HG02840 (cell line): ENCODE measurements at regions not wholly inside any gene's neighbourhood (a gene's known extent, or its start where the extent isn't known, plus 50 kb on each side); places are given as distances from the start of the nearest gene placed in this dataset.

Experiments used
- ATAC-seq: cut with Tn5 transposase; IDR thresholded peaks from one replicate; pipeline ENCODE4 v1.9.1; 2021; ENCODE audit warnings: mild to moderate bottlenecking, moderate library complexity, moderate number of reproducible peaks; ENCODE audit not compliant: unreplicated experiment, low FRiP score

DNA sequence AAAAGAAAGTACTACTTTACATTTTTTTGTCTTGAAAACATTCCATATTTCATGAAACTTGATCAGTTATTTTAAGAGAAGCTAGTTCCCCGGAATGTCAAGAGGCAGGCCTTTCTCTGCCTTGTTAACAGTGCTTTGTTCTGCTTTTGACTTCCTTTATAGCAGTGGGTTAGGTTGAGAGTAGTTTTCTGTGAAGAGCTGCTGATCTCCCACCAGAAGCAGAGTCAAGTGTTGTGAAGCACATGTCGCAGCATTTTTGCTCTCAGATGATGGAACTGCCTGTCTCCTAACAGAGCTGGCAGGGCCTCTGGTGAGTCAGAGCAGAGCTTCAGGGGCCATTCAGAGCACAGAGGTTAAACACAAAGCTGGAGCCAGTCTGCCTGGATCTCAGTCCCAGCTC is 871.8 kb downstream of the SLC4A3 start:
- no peak for ATAC-seq

DNA sequence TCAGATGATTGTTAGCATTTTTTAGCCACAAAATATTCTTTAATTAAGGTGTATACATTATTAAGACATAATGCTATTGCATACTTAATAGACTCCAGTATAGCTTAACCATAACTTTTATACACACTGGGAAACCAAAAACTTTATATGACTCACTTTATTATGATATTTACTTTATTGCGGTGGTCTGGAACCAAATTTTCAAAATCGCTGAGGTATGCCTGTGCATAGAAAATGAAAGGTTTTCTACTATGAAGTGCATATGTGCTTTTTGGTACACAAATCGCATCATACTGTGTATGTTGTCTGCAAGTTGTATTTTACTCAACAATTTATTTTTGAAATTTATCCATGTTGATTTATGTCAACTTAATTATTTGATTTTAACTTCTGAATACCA is 875.1 kb downstream of the SLC4A3 start:
- no peak for ATAC-seq

DNA sequence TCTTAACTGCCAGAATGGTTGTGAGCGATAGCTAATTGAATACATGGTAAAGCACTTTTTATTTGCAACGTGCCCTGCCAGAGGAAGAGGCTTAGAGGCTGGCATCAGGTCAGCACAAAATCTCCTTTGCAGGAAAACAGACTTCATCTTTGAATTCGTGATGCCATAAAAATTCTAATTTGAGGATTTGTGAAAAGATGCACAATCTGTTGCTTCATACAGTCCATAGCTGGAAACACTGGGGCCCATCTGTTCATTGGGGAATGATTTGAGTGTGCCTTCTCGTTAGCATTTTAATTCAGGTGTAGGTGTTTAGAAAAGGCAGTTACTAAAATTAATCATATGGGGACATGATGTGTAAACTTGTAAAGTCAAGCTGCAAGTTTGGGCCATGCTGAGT is 876.0 kb downstream of the SLC4A3 start:
- no peak for ATAC-seq

DNA sequence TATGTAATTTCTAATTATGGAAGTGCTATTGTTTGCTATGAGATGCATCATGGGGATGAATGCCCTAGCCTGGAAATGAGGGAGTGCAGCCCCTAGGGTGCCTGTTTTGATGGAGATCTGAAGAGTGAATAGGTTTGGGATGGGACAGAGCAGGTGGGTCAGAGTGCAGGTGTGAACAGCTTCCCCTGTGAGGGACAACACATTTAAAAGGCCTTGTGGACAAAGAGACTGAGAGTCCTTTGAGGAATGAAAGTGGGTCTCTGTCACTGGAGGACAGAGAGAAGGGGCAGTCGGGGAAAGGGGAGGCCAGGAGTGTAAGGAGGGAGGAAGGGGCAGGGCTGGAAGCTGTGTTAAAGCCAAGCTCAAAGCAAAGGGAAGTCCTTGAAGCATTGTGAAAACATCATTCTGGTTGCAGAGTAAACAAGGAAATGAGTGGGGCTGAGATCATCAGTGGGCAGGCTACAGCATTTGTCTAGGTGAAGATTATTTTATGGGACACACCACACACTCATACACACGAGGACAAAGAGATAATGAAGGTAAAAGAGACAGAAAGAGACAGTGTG is 877.6 kb downstream of the SLC4A3 start:
- no peak for ATAC-seq

DNA sequence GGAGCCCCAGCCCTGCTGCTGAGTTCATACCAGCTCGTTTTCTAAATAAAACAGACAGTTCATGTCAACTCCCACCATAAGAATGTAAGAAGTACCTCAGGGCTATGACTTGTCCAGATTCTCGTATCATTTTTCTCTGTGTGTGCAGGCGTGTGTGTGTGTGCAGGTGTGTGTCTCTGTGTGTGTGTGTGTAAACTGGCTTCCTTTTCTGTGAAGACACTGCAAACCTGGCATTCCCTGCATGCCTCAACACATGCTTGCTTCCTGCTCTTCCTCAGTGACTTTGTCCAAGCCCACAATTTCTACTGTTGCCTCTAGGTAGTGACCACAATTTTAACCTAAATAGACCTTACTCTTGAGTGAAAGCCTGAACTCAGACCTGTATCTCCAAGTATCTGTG is 879.0 kb downstream of the SLC4A3 start:
- ATAC-seq, result no peak

DNA sequence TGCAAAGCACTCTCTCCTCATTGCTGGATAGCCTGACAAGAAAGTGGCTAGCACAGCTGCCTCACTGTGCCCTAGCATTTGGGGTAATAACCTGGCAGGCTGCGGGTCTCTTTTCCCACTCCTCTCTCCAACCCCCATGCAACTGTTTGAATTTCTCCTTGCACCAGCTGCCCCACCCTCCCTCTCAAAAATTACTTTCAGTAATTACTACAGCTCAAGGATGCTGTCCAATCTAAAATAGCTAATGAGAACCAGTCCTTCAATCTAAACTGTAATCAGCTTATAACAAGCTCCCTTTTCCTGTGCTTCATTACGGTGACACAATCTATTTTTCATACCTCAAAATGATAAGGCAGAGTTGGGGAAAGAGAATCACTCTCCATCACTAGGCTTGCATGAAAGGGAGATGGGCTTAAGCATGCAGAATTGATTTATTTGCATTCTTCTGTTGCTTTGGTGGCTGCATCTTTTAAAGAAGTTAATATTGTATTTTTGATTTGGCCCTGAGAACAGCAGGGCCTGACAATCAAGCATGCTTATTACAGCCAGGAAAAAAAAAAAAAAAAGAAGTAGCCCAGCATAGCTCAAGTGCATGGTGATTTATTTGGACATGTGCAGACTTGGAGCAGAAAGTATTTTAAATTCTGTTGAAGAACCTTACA is 881.8 kb downstream of the SLC4A3 start:
- no peak for ATAC-seq

DNA sequence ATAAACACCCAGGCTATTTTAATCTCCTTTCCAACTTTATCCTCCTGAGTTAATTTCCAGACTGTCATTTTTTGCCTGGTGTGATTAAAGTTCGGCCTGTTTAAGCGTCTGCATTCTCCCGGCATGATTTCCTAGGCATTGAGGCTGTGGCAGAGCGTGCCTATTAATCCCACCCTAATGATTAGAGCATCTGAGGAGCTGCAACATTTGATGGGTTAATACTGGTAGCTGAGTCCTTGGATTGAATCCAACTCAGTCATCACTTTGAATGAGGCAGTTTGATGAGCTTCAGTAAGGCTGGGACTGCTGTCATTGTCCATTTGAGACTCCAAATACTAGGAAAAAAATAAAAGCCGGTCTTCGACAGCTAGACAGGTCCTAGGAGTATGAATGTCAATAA is 882.5 kb downstream of the SLC4A3 start:
- ATAC-seq, result no peak

DNA sequence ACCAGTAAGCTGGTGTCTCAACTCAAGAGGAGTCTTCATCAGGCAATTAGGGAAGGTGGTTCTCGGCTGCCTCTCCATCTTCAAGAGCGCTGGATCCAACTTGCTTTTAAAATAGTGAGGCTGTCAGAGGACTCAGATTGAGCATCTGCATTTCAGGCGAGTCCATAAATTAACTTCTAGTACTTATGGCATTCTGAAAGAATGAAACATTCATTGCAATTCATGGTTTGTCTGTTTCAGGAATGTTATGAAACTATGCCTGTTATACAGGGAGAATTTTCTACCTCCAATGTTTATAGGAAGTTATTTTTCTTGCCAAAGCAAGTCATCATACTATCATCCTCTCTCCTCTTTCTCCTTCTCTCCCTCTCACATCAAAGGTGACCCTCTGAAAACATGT is 883.2 kb downstream of the SLC4A3 start:
- no peak for ATAC-seq

DNA sequence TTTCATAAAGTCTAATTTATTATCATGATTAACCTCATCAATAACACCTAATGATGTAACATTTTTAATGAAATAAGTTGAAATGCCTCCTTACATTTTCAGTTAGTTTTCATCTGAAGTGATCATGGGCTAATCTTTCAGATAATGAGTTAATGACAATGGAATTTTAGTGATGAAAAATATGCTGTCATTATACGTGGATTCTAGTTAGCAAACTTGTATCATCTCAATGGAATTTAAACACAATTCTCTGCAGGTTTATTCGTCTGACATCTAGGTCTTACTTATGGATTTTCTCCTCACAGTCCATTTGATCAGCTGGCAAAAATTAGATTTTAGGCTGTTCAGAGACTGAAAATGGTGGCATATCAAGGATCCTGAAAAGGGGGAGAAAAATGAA is 885.0 kb downstream of the SLC4A3 start:
- no peak for ATAC-seq

DNA sequence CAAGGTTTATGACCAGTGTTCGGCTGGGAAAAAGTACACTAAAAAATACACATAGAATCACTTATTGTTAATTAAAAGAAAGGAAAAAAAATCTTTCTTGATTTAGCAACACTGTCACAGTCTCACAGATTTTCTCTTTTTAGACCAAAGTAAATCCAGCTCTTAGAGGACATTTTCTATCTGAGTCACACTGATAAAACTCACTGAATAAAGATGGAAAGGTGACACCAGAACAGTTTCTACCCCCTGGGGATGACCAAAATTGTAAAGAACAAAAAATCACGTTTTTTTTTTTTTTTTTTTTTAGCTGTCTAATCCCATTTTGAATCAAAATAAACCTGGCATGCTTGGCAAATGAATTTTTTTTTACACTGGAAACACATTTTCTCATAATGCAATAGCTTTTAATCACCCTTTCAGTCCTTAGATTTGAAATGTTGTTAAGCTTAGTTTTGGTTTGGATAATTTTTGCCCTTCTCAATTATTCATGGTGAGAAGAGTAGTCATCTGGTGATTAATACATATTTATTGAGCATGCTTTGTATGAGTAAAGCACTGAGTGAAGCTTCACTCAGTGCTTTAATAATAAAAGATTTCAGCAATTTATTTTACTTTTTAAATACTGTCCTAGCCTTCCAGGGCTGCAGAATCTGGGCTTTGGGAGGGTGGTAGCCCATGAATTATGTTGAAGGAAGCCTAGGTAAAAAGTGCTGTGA is 886.3 kb downstream of the SLC4A3 start:
- ATAC-seq, result no peak

DNA sequence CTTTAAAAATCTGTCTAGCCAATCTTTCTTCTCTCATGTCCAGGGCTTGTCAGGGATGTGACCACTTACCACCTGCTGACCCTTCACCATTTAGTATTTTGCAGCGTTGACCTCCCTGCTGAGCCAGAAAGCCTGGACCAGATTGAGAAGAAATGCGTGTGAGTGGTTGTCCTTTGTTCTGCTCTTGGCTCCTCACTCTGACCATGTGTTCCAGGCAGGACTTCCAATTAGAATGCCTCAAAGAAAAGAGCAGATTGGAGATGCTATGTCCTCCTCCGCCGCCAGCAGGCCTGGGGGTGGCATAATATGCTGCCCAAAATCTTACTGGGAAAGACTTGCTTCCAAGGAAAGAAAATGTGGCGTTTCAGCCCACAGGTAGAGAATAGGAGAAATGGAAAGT is 894.1 kb downstream of the SLC4A3 start:
- no peak for ATAC-seq

DNA sequence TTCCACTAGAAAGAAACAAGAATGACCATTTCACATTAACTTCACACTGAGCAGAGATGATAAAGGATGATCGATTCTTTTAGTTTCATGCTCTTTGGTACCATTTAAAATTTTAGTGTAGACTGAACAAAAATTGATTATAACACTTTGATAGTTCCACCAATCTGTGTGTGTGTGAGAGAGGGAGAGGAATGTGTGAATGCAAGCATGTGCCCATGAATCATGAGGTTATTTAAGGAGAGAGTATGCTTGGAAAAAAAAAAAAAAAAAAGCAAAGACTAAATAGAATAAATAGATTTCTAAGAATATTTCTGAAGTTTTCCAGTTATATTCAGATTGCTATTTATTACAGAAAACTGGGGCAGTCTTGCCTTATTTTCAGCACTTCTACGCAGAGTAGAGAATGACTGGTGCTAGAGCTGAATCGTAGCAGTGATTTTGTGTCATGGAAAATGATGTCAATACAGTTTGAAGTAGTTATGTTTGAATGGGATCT is 900.8 kb downstream of the SLC4A3 start:
- no peak for ATAC-seq

DNA sequence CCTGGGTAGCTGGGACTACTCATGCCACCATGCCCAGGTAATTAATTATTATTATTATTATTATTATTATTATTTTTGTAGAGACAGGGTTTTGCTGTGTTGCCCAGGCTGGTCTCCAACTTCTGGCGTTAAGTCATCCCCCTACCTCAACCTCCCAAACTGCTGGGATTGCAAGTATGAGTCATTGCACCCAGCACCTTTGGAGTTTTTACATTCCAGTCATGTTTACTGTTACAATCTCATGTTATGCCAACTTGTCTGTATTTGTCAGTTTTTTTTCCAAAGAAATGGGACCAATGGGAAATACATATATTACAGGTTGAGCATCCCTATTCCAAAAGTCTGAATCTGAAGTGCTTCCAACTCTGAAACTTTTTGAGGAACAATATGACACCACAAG is 903.8 kb downstream of the SLC4A3 start:
- no peak for ATAC-seq

DNA sequence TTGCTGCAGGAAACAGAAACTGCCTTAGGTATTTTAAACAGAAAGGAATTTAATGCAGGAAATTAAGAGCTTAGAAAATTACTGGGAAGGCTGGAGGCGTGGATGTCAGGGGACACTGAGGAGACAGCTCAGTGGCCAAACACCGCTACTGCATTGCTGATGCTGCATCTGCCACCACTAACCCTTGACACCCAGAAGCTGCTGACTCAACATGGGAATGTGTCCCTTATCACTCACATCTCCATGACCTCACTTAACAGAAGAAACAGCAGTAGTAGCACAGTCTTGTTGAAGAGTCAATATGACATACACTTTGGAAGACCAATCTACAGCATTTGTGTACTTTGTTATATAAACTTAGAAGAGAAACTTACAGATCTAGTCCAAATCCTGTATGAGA is 906.1 kb downstream of the SLC4A3 start:
- no peak for ATAC-seq

DNA sequence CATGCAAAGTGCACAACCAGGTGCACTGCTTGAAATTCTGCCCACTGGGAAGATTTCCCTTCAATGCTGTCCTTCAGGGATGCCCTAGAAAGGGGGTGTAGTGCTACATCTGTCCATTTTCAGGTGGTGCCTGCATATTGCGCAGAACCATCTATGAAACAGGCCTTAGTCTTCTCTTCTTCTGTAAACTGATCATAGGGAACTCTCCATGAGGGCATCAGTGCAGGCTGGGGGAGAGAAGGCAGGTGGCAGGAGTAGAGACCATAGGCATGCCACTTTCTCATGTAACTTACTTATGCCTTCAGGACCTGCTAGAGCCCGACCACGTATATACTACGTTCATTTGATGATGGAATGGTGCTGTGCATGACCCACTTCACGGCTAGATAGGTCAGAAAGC is 912.1 kb downstream of the SLC4A3 start:
- no peak for ATAC-seq

DNA sequence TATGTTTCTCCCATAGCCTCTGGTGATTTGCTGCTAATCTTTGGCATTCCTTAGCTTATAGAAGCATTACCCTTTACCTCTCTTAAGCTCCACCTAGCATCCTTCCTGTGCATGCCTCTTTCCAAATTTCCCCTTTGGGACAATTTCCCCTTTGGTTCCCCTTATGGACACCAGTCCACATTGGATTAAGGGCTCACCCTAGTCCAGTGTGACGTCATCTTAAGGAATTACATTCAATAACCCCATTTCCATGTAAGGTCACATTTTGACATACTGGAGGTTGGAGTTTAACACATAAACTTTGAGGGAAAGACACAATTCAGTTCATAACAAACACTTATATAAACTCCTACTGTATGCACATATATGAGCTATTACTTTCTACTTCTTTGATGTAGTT is 916.6 kb downstream of the SLC4A3 start:
- ATAC-seq, result no peak

DNA sequence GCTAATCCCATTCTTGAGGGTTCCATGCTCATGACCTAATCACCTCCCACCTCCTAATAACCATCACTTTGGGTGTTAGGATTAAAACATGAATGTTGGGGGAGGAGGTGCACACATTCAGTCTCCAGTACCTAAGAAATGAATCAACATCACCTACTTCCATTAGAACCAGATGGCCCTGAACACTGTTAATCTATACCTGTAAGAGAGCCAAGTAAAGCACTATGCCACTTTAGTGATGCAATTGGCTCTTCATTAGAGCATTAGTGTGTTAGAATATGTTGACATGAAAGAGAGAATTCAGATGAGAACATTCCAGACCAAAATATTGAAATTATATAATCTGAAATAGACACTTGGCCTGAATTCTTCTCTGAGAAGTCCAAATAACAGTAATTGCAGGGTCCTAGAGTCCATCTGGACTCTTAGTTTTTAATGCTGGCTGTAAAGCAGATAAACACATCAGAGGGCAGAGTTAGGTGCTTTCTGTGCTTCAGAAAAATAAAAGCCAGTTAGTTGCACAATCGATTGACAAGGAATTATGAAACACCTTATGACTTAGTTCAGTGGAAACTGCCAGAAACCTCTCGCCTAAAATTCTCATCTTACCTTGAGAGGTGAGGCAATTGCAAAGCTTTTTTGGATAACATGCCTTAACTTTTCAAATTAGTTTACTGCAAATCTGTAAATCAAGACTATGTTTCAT is 923.7 kb downstream of the SLC4A3 start:
- ATAC-seq, result no peak

DNA sequence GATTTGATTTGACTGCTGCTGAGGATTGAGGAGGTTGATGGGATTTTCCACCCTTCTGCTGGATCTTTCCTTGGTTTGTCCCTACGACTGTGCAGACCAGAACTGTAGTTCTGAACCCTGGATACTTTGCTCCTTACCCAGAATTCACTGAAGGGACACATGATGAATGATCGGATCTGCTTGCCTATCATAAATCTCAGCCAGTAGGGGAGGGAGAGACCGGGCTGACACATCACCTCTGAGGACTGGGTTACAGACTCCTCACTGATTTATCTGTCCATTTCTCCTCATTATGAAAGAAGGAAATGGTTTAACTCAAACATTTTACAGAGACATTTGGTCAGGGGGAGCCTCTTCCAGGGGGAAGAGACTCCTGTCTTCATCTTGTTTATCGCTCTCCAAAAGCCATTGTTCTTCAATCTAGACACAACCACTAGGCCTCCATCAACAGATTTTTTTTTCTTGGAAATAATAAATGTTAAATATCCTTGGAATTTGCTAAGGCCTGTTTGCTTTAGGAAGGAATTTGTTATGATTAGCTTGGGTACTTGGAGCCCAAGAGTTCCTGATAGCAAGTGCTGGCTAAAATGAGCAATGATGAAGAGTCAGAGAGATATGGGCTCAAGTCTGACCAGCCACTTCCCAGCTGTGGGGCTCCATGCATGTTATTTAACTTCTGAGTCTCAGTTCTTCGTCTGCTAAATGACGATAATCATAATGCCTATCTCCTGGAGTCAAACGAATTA is 925.5 kb downstream of the SLC4A3 start:
- ATAC-seq, result no peak

DNA sequence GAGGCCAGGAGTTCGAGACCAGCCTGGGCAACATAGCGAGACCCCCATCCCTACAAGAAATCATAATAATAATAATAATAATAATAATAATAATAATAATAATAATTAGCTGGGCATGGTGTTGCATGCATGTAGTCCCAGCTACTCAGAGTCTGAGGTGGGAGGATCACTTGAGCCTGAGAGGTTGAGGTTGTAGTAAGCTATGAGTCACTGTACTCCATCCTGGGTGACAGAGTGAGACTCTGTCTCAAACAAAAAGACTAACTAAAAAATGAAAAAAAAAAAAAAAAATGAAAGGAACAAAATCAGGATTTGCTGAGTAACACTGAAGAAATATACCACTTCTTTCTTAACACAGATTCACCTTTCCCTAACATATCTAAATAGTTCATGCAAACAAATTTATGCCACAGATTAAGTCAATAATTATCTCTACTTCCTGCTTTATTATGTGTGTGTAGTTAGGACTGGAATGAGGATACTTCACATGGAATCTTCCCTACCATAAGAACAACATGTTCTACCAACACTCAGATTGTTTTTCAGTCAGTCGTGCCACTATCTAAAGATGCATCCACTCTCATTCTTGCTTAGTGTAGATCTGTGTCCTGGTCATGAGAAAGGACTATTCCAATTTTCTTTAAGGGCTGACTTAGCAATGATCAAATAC is 928.7 kb downstream of the SLC4A3 start:
- ATAC-seq, result no peak

DNA sequence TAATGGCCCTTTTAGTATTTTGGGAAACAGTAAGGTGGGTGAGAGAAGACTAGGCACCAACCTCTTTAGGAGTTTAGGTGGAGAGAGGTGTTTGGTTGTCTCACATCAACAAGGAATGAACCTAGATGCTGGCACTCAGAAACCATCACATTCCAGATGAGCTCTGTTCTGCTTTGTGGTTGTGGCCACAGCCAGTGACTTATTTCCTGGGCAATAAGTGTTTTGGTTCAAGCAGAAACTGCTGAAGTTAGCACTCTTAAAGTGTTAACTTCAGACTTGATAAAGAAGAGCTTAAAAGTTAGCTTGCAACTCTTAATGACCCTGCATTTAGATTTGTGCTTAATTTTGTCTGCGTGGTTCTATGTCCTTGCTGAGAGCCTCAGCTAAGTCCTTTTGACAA is 929.2 kb downstream of the SLC4A3 start:
- ATAC-seq, result no peak
